ENCODE measurements at regions not wholly inside any gene's neighbourhood (a gene's known extent, or its start where the extent isn't known, plus 50 kb on each side); places are given as distances from the start of the nearest gene placed in this dataset.

DNA sequence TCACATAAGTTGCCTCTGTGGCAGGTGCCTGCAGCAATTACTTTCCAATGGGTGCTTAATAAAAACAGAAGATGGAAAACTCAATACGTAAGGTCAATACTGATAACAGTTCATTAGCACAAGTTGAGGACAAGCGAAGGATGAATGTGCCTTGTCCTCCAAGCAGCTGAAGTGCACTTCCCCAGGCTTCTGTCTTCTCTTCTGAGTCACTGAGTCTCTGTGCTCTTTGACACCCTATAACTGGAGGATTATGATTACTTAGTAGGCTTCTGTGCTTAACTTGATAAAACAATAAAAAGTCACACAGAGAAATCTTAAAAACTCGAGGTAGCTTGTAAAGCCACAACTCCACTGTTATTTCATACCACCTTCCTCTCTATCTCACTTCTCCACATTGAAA, 216.6 kb upstream of the ADCY2 start:
- no peak for DNase-seq (ENCODE audit: low read depth, low spot score)
- no peaks in the 10 kb centered on the region for H3K9me3 ChIP-seq (ENCODE audit: low read depth, low read length)
- H3K9ac ChIP-seq (ENCODE audit: insufficient read length), result no peak overlapping the region
- H3K36me3 ChIP-seq (ENCODE audit: insufficient read depth, low read length), result no peaks in the 10 kb centered on the region
- TF ChIP-seq POLR2AphosphoS5 (IDR thresholded peaks at IDR 0.05; ENCODE audit: borderline replicate concordance, low read depth, low read length), result no peak
- no peak for TF ChIP-seq EZH2 (IDR thresholded peaks at IDR 0.05)
- no peak for TF ChIP-seq FOXP2 (optimal IDR thresholded peaks at IDR 0.05; ENCODE audit: control extremely low read depth, extremely low read length, insufficient read depth)
- no peak overlapping the region for H3K4me3 ChIP-seq
- H3K27ac ChIP-seq, result no peak overlapping the region

DNA sequence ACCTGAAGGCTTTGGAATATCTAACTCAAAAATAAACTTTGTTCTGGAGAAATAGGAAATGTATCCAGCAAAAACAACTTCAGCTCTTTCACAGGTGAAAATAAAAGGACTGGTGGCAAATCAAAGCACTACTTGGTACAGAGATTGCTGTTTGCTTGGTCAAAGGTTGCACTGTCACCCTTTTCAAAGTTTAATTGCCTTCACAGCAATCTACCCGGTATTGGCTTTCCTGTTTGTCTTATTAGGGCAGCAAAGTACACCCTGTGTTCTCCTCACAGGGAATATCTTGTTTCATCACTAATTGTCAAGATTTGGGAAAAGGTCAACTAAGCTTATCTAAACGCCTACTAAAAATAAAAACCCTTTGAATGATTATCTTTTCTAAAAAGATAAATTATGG, 214.1 kb upstream of the ADCY2 start:
- no peak overlapping the region for H3K9ac ChIP-seq (ENCODE audit: insufficient read length)
- H3K9me3 ChIP-seq (ENCODE audit: low read depth, low read length), result no peaks in the 10 kb centered on the region
- TF ChIP-seq FOXP2 (optimal IDR thresholded peaks at IDR 0.05; ENCODE audit: control extremely low read depth, extremely low read length, insufficient read depth) (no peak), POLR2AphosphoS5 (IDR thresholded peaks at IDR 0.05; ENCODE audit: borderline replicate concordance, low read depth, low read length) (no peak), EZH2 (IDR thresholded peaks at IDR 0.05) (no peak)
- H3K4me3 ChIP-seq, result no peak overlapping the region
- no peak for DNase-seq (ENCODE audit: low read depth, low spot score)
- no peaks in the 10 kb centered on the region for H3K36me3 ChIP-seq (ENCODE audit: insufficient read depth, low read length)
- H3K27ac ChIP-seq, result no peak overlapping the region

DNA sequence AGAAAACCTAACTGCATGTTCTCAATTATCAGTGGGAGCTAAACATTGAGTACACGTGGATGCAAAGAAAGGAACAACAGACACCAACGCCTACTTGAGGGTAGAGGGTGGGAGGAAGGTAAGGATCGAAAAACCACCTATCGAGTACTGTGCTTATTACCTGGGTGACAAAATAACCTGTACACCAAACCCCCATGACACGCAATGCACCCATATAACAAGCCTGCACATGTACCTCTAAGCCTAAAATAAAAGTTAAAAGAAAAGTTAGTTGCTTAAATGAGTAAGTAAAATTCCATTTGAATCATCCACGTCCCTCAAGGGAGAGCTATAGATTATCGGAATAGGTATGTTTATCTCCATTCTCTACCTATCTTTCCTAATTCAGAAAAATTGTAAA, 210.2 kb upstream of the ADCY2 start:
- Histone ChIP-seq H3K4me3 (no peak overlapping the region), H3K36me3 (ENCODE audit: insufficient read depth, low read length) (no peaks in the 10 kb centered on the region), H3K9me3 (ENCODE audit: low read depth, low read length) (no peaks in the 10 kb centered on the region), H3K9ac (ENCODE audit: insufficient read length) (no peak overlapping the region), H3K27ac (no peak overlapping the region)
- DNase-seq (ENCODE audit: low read depth, low spot score), result no peak
- TF ChIP-seq EZH2 (IDR thresholded peaks at IDR 0.05) (no peak), POLR2AphosphoS5 (IDR thresholded peaks at IDR 0.05; ENCODE audit: borderline replicate concordance, low read depth, low read length) (no peak), FOXP2 (optimal IDR thresholded peaks at IDR 0.05; ENCODE audit: control extremely low read depth, extremely low read length, insufficient read depth) (no peak)

DNA sequence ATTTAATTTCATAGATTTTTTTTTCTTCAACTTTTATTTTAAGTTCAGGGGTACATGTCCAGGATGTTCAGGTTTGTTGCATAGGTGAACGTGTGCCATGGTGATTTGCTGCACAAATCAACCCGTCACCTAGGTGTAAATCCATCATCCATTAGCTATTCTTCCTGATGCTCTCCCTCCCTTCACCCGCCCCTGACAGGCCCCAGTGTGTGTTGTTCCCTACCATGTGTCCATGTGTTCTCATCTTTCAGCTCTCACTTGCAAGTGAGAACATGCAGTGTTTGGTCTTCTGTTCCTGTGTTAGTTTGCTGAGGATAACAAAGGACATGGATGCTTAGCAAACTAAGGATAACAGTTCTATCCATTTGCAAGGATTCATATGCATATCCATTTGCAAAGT, 209.1 kb upstream of the ADCY2 start:
- Histone ChIP-seq H3K36me3 (ENCODE audit: insufficient read depth, low read length) (no peaks in the 10 kb centered on the region), H3K9me3 (ENCODE audit: low read depth, low read length) (no peaks in the 10 kb centered on the region), H3K27ac (no peak overlapping the region), H3K9ac (ENCODE audit: insufficient read length) (no peak overlapping the region), H3K4me3 (no peak overlapping the region)
- TF ChIP-seq FOXP2 (optimal IDR thresholded peaks at IDR 0.05; ENCODE audit: control extremely low read depth, extremely low read length, insufficient read depth) (no peak), POLR2AphosphoS5 (IDR thresholded peaks at IDR 0.05; ENCODE audit: borderline replicate concordance, low read depth, low read length) (no peak), EZH2 (IDR thresholded peaks at IDR 0.05) (no peak)
- no peak for DNase-seq (ENCODE audit: low read depth, low spot score)

DNA sequence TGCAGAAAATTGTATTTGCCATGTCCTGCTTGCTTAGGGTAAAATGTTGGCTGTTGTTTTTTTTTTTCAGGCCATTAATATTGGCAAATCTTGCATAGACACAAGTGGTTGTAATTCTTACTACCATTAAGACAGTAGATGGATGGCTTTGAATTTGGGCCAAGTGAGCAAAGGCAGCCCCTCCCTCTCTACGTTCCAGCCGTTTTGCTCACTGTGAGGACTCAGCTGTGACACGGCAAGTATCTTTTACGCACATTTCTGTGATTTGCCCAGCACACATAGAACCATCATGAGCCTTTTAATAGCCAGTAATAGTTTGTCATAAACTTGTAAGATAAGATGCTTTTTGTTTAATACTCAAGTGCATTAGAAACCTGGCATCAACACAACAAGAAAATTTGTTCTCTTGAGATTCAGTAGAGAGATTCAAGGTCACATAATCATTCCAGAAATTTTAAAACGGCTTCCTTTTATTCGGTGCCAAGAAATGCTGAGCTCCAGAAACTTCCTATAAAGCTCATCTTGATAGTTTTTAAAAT, 205.2 kb upstream of the ADCY2 start:
- DNase-seq (ENCODE audit: low read depth, low spot score), result no peak
- no peaks in the 10 kb centered on the region for H3K36me3 ChIP-seq (ENCODE audit: insufficient read depth, low read length)
- no peak overlapping the region for H3K4me3 ChIP-seq
- no peak overlapping the region for H3K27ac ChIP-seq
- no peaks in the 10 kb centered on the region for H3K9me3 ChIP-seq (ENCODE audit: low read depth, low read length)
- no peak overlapping the region for H3K9ac ChIP-seq (ENCODE audit: insufficient read length)
- TF ChIP-seq EZH2 (IDR thresholded peaks at IDR 0.05), result no peak
- no peak for TF ChIP-seq FOXP2 (optimal IDR thresholded peaks at IDR 0.05; ENCODE audit: control extremely low read depth, extremely low read length, insufficient read depth)
- TF ChIP-seq POLR2AphosphoS5 (IDR thresholded peaks at IDR 0.05; ENCODE audit: borderline replicate concordance, low read depth, low read length), result no peak

DNA sequence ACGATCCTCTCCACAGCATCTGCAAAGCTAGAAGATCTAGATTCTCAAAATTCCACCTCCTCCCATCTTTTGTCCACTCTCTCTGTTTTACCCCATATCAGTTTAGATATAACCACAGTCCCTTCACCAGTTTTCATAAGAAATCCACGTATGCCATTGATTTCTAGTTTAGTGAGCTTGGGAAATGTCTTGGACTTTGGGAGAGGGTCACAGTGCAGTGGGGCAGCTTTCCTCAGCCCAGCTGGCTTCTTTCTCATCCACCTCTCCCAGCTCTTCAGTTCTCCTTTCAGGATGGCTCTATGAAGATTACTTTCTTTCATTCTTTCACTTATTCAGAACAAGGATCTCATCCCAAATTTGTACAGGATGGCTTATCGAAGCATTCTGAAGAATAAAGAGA, 203.9 kb upstream of the ADCY2 start:
- no peak for TF ChIP-seq POLR2AphosphoS5 (IDR thresholded peaks at IDR 0.05; ENCODE audit: borderline replicate concordance, low read depth, low read length)
- TF ChIP-seq FOXP2 (optimal IDR thresholded peaks at IDR 0.05; ENCODE audit: control extremely low read depth, extremely low read length, insufficient read depth), result no peak
- TF ChIP-seq EZH2 (IDR thresholded peaks at IDR 0.05), result no peak
- Histone ChIP-seq H3K27ac (no peak overlapping the region), H3K9ac (ENCODE audit: insufficient read length) (no peak overlapping the region), H3K36me3 (ENCODE audit: insufficient read depth, low read length) (no peaks in the 10 kb centered on the region), H3K9me3 (ENCODE audit: low read depth, low read length) (no peaks in the 10 kb centered on the region), H3K4me3 (no peak overlapping the region)
- no peak for DNase-seq (ENCODE audit: low read depth, low spot score)

DNA sequence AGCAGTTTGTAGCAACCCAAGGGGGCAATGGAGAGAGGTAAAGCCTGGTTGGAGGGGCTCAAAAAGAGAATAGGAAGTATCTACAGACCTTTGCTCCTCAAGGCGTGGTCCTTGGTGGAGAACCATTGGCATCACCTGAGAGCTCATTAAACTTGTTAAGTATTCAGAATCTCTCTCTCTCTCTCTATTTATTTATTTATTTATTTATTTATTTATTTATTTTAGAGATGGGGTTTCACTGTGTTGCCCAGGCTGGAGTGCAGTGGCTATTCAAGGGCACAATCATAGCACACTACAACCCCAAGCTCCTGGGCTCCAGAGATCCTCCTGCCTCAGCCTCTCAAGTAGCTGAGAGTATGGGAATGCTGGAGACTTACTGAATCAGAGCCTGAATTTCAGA, 193.1 kb upstream of the ADCY2 start:
- no peak overlapping the region for H3K4me3 ChIP-seq
- no peak overlapping the region for H3K9ac ChIP-seq (ENCODE audit: insufficient read length)
- DNase-seq (ENCODE audit: low read depth, low spot score), result no peak
- H3K36me3 ChIP-seq (ENCODE audit: insufficient read depth, low read length), result no peaks in the 10 kb centered on the region
- TF ChIP-seq POLR2AphosphoS5 (IDR thresholded peaks at IDR 0.05; ENCODE audit: borderline replicate concordance, low read depth, low read length), result no peak
- TF ChIP-seq FOXP2 (optimal IDR thresholded peaks at IDR 0.05; ENCODE audit: control extremely low read depth, extremely low read length, insufficient read depth), result no peak
- no peak for TF ChIP-seq EZH2 (IDR thresholded peaks at IDR 0.05)
- no peak overlapping the region for H3K27ac ChIP-seq
- no peaks in the 10 kb centered on the region for H3K9me3 ChIP-seq (ENCODE audit: low read depth, low read length)

DNA sequence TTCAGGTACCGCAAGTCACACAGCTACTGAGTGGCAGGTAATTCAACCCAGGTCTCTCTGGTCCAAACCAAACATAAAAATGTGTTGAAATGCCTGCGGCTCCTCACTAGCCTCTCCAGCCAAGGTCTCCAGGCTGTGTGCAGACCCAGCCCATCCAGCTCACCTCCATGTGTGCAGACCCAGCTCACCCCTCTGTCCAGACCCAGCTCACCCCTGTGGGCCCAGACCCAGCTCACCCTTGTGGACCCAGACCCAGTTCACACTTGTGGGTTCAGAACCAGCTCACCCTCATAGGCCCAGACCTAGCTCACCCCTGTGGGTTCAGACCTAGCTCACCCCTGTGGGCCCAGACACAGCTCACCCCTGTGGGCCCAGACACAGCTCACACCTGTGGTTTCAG, 188.0 kb upstream of the ADCY2 start:
- H3K9ac ChIP-seq (ENCODE audit: insufficient read length), result no peak overlapping the region
- no peaks in the 10 kb centered on the region for H3K9me3 ChIP-seq (ENCODE audit: low read depth, low read length)
- H3K4me3 ChIP-seq, result no peak overlapping the region
- H3K27ac ChIP-seq, result no peak overlapping the region
- no peaks in the 10 kb centered on the region for H3K36me3 ChIP-seq (ENCODE audit: insufficient read depth, low read length)
- no peak for TF ChIP-seq POLR2AphosphoS5 (IDR thresholded peaks at IDR 0.05; ENCODE audit: borderline replicate concordance, low read depth, low read length)
- TF ChIP-seq EZH2 (IDR thresholded peaks at IDR 0.05), result no peak
- TF ChIP-seq FOXP2 (optimal IDR thresholded peaks at IDR 0.05; ENCODE audit: control extremely low read depth, extremely low read length, insufficient read depth), result no peak
- DNase-seq (ENCODE audit: low read depth, low spot score), result no peak

DNA sequence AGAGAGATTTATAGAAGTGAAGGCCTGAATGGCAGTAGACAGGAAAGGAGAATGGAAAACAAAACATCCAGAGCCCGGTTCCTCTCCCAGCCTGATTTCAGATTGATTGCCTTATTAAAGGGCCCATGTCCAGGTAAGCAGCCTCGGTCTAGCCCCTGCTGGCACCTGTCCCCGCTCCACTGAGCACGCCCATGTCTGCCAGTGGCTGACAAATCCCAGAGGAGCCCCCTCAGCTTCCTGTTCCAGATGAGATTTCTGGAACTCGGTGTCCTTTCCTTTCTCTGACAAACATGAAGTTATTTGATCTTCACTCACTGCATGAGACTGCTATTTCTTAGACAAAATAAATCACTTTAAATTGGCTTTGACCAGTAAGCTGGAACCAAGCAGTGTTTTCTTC, 187.0 kb upstream of the ADCY2 start:
- TF ChIP-seq POLR2AphosphoS5 (IDR thresholded peaks at IDR 0.05; ENCODE audit: borderline replicate concordance, low read depth, low read length), result no peak
- TF ChIP-seq EZH2 (IDR thresholded peaks at IDR 0.05), result no peak
- TF ChIP-seq FOXP2 (optimal IDR thresholded peaks at IDR 0.05; ENCODE audit: control extremely low read depth, extremely low read length, insufficient read depth), result no peak
- Histone ChIP-seq H3K4me3 (no peak overlapping the region), H3K9ac (ENCODE audit: insufficient read length) (no peak overlapping the region), H3K27ac (no peak overlapping the region), H3K9me3 (ENCODE audit: low read depth, low read length) (no peaks in the 10 kb centered on the region), H3K36me3 (ENCODE audit: insufficient read depth, low read length) (no peaks in the 10 kb centered on the region)
- no peak for DNase-seq (ENCODE audit: low read depth, low spot score)
